Neural crest cell (in vitro differentiated cells): ENCODE measurements at regions not wholly inside any gene's neighbourhood (a gene's known extent, or its start where the extent isn't known, plus 50 kb on each side); places are given as distances from the start of the nearest gene placed in this dataset.

ENCODE experiments used
- DNase-seq: peaks from one replicate; pipeline ENCODE4 v3.0.0; 2021; ENCODE audit warnings: low read depth, mixed read lengths, low spot score
- H3K27ac Mint-ChIP-seq: one replicate; pipeline ENCODE4 v1.8.0; 2021; ENCODE audit warnings: mild to moderate bottlenecking, mixed read lengths; ENCODE audit not compliant: unreplicated experiment
- H3K27me3 Mint-ChIP-seq: 2 replicates; pipeline ENCODE4 v1.8.0; 2021; ENCODE audit warnings: low read depth, mild to moderate bottlenecking, mixed read lengths
- H3K36me3 Mint-ChIP-seq: 2 replicates; pipeline ENCODE4 v1.8.0; 2021; ENCODE audit warnings: low read depth, mild to moderate bottlenecking, mixed read lengths
- H3K4me1 Mint-ChIP-seq: 2 replicates; pipeline ENCODE4 v1.8.0; 2021; ENCODE audit warnings: mixed read lengths
- H3K4me3 Mint-ChIP-seq: one replicate; pipeline ENCODE4 v1.8.0; 2021; ENCODE audit warnings: mild to moderate bottlenecking, mixed read lengths
- H3K9me3 Mint-ChIP-seq: 2 replicates; pipeline ENCODE4 v1.8.0; 2021; ENCODE audit warnings: mixed read lengths
- CTCF ChIP-seq: fragments of 200-600 bp; sonication (generic); conservative IDR thresholded peaks from 2 replicates; pipeline ENCODE4 v1.5.0; 2021; ENCODE audit warnings: antibody characterized with exemption, mild to moderate bottlenecking

- H3K27me3 Mint-ChIP-seq, result no peaks in the 10 kb centered on the region
- no peaks in the 10 kb centered on the region for H3K4me1 Mint-ChIP-seq
- H3K36me3 Mint-ChIP-seq, result no peaks in the 10 kb centered on the region
- no peak overlapping the region for H3K4me3 Mint-ChIP-seq
- no peak for DNase-seq
- TF ChIP-seq CTCF, result no peak
- H3K9me3 Mint-ChIP-seq, result peaks cover 14% of the 10 kb centered on the region
- H3K27ac Mint-ChIP-seq, result no peak overlapping the region
Observed at GRCh38 chr2:213202011-213202410, 50.6 kb upstream of the IKZF2 start.

DNA sequence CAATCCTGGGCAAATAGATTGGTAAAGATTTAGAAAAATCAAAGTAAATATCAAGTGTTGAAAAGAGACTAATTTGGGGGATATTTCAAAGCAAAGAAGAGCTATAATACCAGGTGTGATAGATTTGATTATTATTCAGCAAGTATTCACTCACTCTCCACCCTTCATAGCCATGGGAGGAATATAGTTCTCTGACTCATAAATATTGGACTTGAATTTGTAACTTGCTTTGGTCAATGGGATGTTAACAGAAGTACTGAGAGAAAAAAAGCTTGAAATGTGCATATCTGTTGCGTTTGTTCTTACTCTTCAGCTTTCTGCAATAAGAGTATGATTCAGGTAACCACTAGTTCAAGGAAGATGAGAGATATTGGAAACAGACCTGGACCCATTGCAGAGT lies 54.5 kb upstream of the IKZF2 start:
- Mint-ChIP-seq H3K9me3 (no peaks in the 10 kb centered on the region), H3K36me3 (no peaks in the 10 kb centered on the region), H3K27ac (no peak overlapping the region)

DNA sequence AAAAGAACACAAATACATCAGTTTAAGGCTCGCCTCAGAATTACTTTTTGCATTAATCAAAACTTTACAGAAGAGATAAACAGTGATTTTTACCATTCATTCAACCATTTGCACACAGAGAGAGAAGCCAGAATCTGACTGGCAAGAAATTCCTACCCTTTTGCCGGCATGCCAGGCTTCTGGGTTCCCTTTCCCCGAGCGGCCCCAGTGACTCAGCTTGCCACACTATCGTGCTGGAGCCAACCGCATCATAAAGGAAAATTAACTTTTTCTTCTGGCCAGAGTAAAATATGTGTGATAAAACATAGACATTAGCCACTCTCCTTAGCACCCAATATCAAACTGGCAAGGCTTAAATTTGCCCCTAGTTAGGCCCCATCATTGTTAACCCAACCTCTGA lies 61.8 kb upstream of the IKZF2 start:
- TF ChIP-seq CTCF, result no peak
- H3K4me1 Mint-ChIP-seq, result no peaks in the 10 kb centered on the region
- H3K27me3 Mint-ChIP-seq, result no peaks in the 10 kb centered on the region
- no peak overlapping the region for H3K4me3 Mint-ChIP-seq
- H3K9me3 Mint-ChIP-seq, result peaks cover 5% of the 10 kb centered on the region
- no peak for DNase-seq
- H3K36me3 Mint-ChIP-seq, result no peaks in the 10 kb centered on the region
- H3K27ac Mint-ChIP-seq, result no peak overlapping the region

More for the DNA sequence above, 54.5 kb upstream of the IKZF2 start:
- H3K27me3 Mint-ChIP-seq, result no peaks in the 10 kb centered on the region
- no peaks in the 10 kb centered on the region for H3K4me1 Mint-ChIP-seq
- TF ChIP-seq CTCF, result no peak
- H3K4me3 Mint-ChIP-seq, result no peak overlapping the region
- DNase-seq, result no peak

DNA sequence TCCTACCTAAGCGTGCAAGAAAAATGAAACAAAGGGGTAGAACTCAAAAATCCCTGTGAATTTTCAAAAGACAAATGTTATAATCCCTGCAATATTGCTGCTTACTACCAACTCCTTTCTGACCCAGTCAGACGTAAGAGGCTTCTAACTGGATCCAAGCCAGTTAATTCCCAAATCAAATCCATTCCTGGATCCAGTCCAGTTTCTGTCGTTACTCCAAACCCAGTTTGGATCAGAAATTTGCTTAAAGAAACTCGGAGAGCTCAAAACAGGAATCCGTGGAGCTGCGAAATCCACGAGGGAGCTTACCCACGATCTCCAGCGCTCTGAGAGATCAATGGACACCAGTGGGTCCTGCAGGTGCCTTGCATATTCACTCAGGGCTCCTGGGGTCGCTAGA lies 62.8 kb upstream of the IKZF2 start:
- H3K27ac Mint-ChIP-seq, result no peak overlapping the region
- no peaks in the 10 kb centered on the region for H3K4me1 Mint-ChIP-seq
- H3K27me3 Mint-ChIP-seq, result no peaks in the 10 kb centered on the region
- H3K9me3 Mint-ChIP-seq, result peaks cover 5% of the 10 kb centered on the region
- no peak overlapping the region for H3K4me3 Mint-ChIP-seq
- no peaks in the 10 kb centered on the region for H3K36me3 Mint-ChIP-seq
- TF ChIP-seq CTCF, result no peak
- no peak for DNase-seq

- Mint-ChIP-seq H3K27me3 (no peaks in the 10 kb centered on the region), H3K4me1 (no peaks in the 10 kb centered on the region), H3K9me3 (peaks cover 4% of the 10 kb centered on the region), H3K36me3 (no peaks in the 10 kb centered on the region), H3K4me3 (no peak overlapping the region), H3K27ac (no peak overlapping the region)
- no peak for TF ChIP-seq CTCF
- DNase-seq, result no peak
Observed at GRCh38 chr2:213216461-213216860, 65.0 kb upstream of the IKZF2 start.

- H3K27ac Mint-ChIP-seq, result no peak overlapping the region
- H3K4me3 Mint-ChIP-seq, result no peak overlapping the region
- no peaks in the 10 kb centered on the region for H3K36me3 Mint-ChIP-seq
- TF ChIP-seq CTCF, result no peak
- no peak for DNase-seq
- H3K9me3 Mint-ChIP-seq, result no peaks in the 10 kb centered on the region
- H3K4me1 Mint-ChIP-seq, result no peaks in the 10 kb centered on the region
- no peaks in the 10 kb centered on the region for H3K27me3 Mint-ChIP-seq
Observed at GRCh38 chr2:213219816-213220215, 64.4 kb upstream of the SPAG16 start.
